ENCODE measurements at regions not wholly inside any gene's neighbourhood (a gene's known extent, or its start where the extent isn't known, plus 50 kb on each side); places are given as distances from the start of the nearest gene placed in this dataset.

DNA sequence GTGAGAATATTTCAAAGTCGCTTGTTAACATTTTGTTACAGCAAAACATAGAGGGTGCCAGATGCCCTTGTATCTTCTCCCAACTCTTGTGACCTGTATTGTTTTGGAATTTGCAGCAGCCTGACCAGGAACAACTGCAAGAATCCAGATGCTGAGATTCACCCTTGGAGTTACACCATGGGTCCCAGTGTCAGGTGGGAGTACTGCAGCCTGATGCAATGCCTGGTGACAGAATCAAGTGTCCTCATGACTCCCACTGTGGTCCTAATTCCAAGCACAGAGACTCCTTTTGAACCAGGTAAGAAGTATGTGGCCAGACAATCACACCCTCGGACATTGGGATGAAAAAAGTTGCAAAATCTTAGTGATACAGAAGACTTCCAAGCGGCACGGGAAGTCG, 79.6 kb upstream of the MAP3K4 start:
- TF ChIP-seq, protein P1, sequence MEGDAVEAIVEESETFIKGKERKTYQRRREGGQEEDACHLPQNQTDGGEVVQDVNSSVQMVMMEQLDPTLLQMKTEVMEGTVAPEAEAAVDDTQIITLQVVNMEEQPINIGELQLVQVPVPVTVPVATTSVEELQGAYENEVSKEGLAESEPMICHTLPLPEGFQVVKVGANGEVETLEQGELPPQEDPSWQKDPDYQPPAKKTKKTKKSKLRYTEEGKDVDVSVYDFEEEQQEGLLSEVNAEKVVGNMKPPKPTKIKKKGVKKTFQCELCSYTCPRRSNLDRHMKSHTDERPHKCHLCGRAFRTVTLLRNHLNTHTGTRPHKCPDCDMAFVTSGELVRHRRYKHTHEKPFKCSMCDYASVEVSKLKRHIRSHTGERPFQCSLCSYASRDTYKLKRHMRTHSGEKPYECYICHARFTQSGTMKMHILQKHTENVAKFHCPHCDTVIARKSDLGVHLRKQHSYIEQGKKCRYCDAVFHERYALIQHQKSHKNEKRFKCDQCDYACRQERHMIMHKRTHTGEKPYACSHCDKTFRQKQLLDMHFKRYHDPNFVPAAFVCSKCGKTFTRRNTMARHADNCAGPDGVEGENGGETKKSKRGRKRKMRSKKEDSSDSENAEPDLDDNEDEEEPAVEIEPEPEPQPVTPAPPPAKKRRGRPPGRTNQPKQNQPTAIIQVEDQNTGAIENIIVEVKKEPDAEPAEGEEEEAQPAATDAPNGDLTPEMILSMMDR (IDR thresholded peaks at IDR 0.05; ENCODE audit: extremely low read depth in 1 of 2, insufficient read depth in 1 of 2, low read depth in 1 of 2, low read length in 2 of 2): no peak
- no peak for TF ChIP-seq POLR2A (IDR thresholded peaks at IDR 0.05; ENCODE audit: low read depth, low read length)
- TF ChIP-seq EZH2 (IDR thresholded peaks at IDR 0.05; ENCODE audit: borderline replicate concordance, low read depth, low read length, severe bottlenecking): no peak
- TF ChIP-seq, protein P2, sequence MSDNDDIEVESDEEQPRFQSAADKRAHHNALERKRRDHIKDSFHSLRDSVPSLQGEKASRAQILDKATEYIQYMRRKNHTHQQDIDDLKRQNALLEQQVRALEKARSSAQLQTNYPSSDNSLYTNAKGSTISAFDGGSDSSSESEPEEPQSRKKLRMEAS (IDR thresholded peaks at IDR 0.05; ENCODE audit: insufficient read depth, insufficient read length): no peak
- no peak for TF ChIP-seq POLR2AphosphoS5 (IDR thresholded peaks at IDR 0.05; ENCODE audit: insufficient read depth, low read depth, low read length)
- TF ChIP-seq GATA2 (IDR thresholded peaks at IDR 0.05; ENCODE audit: insufficient read depth, insufficient read length, low read depth, low read length): no peak

Data from endothelial cell of umbilical vein (primary cell).